Stimulated activated naive CD4-positive, alpha-beta T cell treated with Interleukin-2 at 50 U/mL for 16 hours (primary cell): ENCODE measurements at regions not wholly inside any gene's neighbourhood (a gene's known extent, or its start where the extent isn't known, plus 50 kb on each side); places are given as distances from the start of the nearest gene placed in this dataset.

ENCODE experiments used
- DNase-seq: peaks from one replicate; lab custom pipeline; 2025; lab: John Stamatoyannopoulos, UW

DNA sequence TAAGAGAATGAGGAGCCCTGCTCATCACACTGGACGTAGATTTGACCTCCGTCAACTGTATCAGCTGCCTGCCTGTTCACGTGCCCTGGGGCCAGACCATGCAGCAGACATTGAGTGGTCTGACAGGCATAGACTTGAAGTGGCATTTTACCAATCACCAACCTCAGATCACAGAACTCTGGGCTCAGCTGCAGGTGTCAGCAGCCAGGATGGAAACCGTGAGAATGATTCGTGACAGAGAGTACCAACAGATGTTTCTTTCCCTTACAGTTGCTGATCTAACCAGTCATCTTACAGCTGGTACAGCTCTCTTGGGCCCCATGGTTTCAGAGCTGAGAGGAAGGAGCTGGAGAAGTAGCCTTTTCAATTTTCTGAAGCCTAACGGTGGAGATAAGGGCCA, 148.9 kb downstream of the EN1 start:
- DNase-seq = no peak

DNA sequence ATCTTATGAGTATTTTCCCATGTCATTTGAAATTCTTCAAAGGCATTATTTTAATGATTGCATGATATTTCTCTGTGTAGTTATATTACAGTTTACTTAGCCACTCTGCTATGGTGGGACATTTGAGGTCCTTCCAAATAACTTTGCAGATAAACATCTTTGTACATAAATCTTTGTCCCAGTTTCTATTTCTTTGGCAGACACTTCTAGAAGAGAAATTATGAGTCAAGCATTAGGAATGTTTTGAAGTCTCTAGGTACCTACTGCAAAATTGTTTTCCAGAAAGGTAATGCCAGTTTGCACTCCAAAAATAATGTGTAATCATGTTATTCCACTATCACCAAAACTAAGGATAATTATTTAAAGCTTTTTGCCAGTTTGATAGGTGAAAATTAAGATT, 149.7 kb downstream of the EN1 start:
- no peak for DNase-seq

DNA sequence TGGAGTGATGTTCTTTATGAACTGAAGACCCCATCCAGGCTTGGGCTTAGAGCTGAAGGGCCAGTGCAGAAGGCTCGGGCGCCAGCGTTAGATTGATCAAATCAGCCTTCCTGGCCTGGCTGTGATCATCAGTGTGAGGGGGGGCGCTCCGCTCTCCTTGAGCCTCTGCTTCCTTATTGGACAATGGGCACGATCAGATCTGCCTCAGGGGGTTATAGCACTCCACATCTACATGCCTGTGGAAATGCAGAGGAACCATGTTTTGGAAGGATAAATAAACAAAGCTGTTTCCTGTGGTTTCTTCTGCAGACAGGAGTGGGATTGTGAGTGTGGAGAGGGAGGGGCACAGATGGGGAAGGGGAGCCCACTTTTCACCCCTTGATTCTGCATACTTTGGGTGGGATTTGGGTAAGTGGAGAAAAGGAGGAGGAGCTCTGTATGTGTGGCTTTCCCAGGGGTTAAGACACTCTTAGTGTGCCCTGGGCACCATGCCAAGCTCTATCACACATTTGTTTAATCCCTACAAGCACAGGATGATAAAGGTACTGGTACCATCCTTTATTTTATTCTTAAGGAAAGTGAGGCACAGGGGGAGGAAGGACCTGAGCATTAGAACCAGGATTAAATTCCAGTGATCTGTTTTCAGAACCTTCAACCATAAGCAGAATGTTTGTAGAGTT, 150.5 kb downstream of the EN1 start:
- DNase-seq = no peak

- no peak for DNase-seq
Measured at GRCh38 chr2:118693287-118693822, 154.1 kb downstream of the EN1 start.

GRCh38 chr2:118689874-118690273, 157.6 kb downstream of the EN1 start:
- DNase-seq = no peak

DNA sequence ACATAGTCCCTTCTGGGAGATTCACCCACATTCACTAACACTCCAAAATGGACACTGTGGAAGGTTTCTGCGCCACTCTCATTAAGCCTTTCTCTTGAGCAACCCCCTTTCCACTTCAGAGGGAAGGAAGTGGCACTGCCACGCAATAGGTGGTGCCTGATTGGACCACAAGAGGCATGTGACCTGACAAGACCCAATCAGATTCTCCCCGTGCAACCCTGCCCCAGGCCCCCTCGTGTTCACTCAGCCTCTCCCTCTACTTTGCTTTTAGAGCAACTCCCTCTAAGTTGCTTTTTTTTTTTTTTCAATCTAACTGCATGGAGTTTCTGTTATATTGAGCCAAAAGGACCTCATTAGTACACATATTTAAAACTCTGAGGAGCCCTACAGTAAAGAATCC, 158.0 kb downstream of the EN1 start:
- no peak for DNase-seq

DNA sequence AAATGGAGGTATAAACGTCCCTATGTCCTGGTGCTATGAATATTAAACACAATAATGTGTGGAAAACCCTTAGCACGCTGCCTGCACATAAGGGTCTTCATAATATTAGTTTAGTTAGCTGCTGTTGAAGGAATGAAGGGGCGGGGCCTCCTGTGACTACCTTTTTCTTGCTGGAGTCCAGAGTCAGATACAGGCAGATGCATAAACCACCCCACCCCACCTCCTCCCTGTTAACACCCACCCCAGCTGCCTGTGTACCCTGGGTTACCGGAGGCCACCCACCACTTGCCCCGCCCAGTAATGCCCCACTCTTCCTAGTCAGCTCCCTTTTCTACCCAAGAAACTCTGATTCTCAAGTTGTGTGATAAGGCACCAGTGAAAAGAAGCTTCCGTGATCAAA, 158.4 kb downstream of the EN1 start:
- no peak for DNase-seq

GRCh38 chr2:118687698-118688097, 159.8 kb downstream of the EN1 start:
- no peak for DNase-seq

- DNase-seq = no peak
Measured at GRCh38 chr2:118687192-118687591, 160.3 kb downstream of the EN1 start.

GRCh38 chr2:118686346-118686745, 161.1 kb downstream of the EN1 start:
- no peak for DNase-seq

- no peak for DNase-seq
Measured at GRCh38 chr2:118683460-118683859, 164.0 kb downstream of the EN1 start.

DNA sequence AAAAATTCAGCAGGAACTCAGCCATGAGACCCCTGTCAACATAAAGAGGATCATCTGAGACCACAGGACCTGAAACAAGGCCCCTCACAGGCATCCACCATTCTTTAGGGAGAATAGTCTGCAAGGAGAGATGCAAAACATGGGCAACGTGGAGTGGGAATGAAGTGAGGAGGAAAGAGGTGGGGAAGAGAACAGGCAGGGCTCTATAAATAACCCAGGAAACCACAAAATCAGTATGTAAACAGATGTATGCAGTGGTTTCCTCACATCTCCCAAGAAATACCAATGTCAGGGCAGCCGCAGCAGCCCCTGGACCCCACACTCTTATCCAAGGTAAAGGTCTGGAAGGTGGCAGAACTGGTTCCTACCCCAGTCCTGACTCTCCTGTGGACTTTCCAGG, 168.5 kb downstream of the EN1 start:
- no peak for DNase-seq

DNA sequence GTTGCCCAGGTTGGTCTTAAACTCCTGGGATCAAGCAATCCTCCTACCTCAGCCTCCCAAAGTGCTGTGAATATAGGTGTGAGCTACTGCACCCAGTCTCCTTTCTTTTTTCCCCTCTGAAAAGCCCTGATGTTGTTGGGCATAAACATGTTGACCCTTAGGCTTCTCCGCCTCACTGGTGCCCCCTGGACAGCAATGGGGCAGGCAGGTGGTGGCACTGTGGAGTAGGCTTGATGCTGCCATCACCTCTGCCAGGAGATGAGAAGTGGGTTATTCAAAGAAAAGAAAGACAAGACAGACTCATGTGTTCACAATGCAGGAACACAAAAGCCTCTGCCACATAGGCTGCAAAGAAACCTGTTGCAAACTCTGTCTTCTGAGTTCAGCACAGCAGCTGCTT, 169.9 kb downstream of the EN1 start:
- no peak for DNase-seq

- DNase-seq = no peak
Measured at GRCh38 chr2:118675531-118675930, 171.9 kb downstream of the EN1 start.

DNA sequence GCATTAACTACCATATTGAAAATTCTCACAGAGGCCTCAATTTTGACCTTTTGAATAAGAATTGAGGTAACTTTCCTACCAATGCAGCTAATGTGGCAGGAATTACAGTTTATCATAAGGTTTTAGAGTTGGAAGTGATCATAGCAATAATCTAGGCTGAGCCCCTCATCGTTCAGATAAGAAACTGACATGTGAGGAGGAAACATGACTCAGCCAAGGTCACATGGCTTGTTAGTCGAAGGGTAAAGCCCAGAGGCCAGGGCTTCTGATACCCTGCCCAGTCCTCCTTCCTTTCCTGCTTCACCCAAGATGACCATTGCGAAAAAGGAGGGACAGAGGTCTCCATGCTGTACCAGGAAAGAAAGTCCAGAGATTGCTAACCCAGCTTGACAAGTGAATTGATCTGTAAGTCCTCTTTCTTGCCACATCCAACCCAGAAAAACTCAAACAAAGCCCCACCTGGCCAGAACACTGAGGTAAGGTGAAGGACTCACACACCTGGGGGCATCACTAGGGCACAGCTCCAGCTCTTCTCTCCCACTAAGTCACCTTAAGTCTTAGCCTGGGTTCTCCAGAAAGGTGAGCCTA, 174.8 kb downstream of the EN1 start:
- DNase-seq = no peak

DNA sequence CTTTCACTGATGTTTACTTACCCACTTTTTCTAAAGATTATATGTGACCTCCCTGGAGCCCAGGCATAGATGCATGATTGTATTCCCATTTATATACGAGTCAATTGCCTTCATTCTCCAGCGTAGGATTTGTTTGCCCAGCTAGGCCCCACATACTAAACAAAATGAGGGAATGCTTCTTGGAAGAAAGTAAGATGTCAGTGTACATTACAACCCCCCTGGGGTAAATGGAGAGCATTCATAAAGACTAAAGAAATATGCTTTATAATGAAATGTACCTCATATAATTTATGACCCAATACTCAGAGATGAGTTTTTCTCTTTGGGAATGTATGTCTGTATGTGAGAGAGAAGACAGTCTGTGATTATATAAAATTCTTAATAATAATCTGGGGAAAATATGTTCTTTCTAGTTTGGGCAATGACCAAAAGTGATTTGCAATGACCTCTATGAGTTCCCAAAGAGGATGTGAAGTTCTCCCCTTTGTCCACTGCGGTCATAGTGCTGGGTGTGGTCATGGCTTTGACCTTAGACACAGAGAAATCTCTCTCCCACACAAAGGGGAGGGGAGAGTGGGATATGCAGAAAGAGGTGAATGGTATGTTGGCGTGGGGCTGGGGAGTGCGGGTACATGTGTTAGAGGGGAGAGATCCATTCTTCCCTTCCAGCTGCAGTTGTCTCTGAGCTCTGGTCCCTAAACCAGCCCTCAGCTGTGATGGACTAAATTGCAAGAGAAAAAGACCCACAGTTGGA, 175.6 kb downstream of the EN1 start:
- DNase-seq = no peak

GRCh38 chr2:118670838-118671237, 176.6 kb downstream of the EN1 start:
- DNase-seq = no peak

- no peak for DNase-seq
Measured at GRCh38 chr2:118670276-118670675, 177.2 kb downstream of the EN1 start.

DNA sequence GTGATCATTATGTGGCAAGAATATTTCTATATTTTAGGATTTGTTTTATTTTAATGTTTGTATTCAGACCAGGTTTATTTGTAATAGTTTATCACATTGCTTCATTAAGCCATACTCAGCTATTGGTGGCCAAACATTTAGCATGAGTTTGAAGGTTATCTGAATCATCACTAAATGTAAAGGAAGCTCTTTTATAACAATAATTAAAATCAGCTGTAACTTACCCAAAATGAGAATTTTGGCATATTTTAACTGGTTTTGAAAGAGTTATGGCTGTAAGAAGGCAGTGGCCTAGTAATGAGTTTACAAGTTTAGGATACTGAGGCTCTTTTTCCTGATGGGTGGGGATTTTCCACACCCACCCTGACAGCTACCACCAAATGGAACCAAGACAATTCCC, 177.8 kb downstream of the EN1 start:
- DNase-seq = no peak

DNA sequence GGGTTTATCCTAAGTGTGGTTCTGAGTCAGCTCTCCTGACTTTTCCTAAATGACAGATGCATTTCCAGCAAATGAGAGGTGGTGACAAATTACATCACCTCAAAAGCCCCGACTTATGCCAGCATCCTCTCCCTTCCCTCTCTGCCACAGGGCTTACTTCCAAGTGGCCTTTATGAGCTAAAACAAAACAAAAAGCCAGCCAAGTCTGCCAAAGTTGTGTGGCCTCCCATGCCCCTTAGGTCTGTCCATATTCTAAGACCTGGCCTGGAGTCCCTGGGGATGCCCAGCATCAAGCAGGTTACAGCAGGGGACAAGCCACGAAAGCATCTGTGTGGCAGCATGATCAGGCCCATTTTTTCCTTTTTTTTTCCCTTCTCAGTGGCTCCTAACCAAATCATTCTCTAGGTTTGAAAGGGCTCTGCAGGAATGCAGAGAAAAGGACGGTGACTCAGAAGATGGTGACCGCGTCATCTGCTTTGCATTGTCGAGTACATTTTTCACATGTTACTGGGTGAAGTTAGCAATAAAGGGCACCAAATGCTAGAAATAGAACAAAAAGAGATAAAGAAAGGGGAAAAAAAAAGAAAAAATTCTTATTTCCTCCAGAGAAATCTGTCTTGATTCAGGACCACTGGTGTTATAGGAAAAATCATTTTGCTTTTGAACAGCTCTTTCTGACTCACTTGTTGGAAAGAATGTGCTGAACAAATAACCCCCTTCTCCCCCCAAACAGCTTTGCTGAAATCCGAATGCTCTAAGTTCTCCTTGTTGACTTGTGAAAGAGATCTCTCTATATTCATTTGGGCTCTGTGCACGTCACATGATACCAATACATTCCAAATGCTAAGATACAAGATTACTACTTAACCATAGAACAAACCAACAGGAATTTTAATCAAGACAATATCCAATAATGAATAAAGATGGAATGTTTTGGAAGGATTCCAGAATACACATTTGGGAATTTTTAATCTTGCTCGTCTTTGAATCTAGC, 178.7 kb downstream of the EN1 start:
- no peak for DNase-seq

GRCh38 chr2:118667964-118668363, 179.5 kb downstream of the EN1 start:
- DNase-seq = no peak

DNA sequence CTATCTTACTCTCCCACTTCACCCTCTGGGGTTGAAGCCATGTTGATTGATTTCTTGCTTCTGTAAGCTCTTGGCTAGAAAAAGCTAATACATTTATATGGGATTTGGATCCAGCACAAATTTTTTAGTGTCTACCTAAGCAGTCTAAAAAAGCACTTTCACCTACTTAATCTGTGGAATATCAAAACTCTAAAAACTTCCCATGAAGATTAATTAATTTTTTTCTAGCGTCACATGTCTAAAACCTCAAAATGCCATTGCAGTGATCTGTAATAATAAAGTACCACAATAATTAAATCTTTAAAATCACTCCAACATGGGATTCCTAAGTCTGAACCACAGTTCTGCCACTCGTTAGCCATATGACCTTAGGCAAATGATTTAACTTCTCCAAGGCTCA, 180.1 kb downstream of the EN1 start:
- DNase-seq = no peak
